Ishikawa (cell line): ENCODE measurements at regions not wholly inside any gene's neighbourhood (a gene's known extent, or its start where the extent isn't known, plus 50 kb on each side); places are given as distances from the start of the nearest gene placed in this dataset.

Experiments
- CEBPB ChIP-seq: IDR thresholded peaks from 2 replicates; pipeline ENCODE4 v1.6.1; 2012
- EP300 ChIP-seq: IDR thresholded peaks from 2 replicates; pipeline ENCODE4 v1.6.1; 2012; ENCODE audit warnings: borderline replicate concordance
- RAD21 ChIP-seq: IDR thresholded peaks from 2 replicates; pipeline ENCODE4 v1.6.1; 2012; ENCODE audit warnings: low read depth
- TCF12 ChIP-seq: IDR thresholded peaks from 2 replicates; pipeline ENCODE4 v1.6.1; 2012; ENCODE audit warnings: low read depth
- TEAD4 ChIP-seq: IDR thresholded peaks from 2 replicates; pipeline ENCODE4 v1.6.1; 2012
- TF ChIP-seq, protein P1 (sequence below): IDR thresholded peaks from 2 replicates; pipeline ENCODE4 v1.6.1; 2012

DNA sequence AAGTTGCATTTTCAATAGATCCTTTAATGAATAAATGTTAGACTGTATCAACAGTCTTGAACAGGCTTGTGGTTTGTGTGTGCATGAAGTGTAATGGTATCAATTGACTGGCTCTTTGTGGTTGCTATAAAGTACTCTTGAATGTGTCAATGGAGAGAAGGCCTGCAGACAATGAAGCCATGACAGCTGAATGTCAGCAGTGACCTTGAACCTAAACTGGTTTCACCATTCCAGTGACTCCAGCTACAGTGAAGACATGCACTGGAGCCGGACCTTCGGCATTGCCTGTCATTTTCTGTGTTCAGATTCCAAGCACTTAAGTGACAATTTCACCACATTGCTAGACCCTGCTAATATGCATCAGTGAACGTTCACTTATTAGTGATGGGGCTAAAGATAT lies 276.0 kb upstream of the TMEM161B start:
- TF ChIP-seq TCF12 (no peak), EP300 (no peak), RAD21 (no peak), TEAD4 (no peak), CEBPB (no peak)
- TF ChIP-seq, protein P1, sequence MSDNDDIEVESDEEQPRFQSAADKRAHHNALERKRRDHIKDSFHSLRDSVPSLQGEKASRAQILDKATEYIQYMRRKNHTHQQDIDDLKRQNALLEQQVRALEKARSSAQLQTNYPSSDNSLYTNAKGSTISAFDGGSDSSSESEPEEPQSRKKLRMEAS = no peak
